Adrenal gland (tissue), 5 donors: ENCODE measurements at regions not wholly inside any gene's neighbourhood (a gene's known extent, or its start where the extent isn't known, plus 50 kb on each side); places are given as distances from the start of the nearest gene placed in this dataset.

ENCODE experiments used
- POLR2A ChIP-seq, 2 donors: fragments of 450-650 bp; IDR thresholded peaks; one replicate each; pipeline ENCODE4 v1.6.1; 2017; ENCODE audit warnings: antibody characterized with exemption in 2 of 2, mild to moderate bottlenecking in 2 of 2, moderate library complexity in 1 of 2
- TF ChIP-seq, protein P1 (sequence below), 6 experiments: fragments of 450-650 bp in 4 of 6; fragments of 200-600 bp in 2 of 6; sonication (generic) in 1 of 6; IDR thresholded peaks; 1 replicate in 5 of 6; 2 replicates in 1 of 6; pipeline versions ENCODE4 v1.5.1 to v1.8.0; 2016 to 2021; ENCODE audit warnings: antibody characterized with exemption in 6 of 6, mild to moderate bottlenecking in 2 of 6, moderate library complexity in 1 of 6
- donor health status: DM: no; HTN: no; CAD: no.

DNA sequence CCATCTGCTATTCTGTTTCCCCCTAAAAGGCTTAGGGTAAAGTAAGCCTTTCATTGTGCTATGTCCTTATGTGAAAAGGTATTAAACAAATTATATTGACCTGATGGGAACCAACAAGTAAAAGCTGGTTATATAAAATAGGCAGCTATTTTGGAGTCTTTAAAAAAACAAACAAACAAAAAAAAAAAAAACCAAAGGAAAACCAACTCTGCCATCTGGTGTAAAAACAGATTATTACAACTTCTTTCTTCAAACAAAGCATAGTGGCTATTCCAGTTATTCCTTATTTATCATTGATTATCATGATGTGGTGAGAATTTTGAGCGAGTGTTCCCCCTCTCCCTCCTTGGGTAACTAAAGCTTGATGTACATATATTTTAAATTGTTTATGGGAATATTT lies 122.3 kb upstream of the FHL2 start:
- TF ChIP-seq POLR2A (IDR thresholded peaks at IDR 0.05): no peak
- TF ChIP-seq, protein P1, sequence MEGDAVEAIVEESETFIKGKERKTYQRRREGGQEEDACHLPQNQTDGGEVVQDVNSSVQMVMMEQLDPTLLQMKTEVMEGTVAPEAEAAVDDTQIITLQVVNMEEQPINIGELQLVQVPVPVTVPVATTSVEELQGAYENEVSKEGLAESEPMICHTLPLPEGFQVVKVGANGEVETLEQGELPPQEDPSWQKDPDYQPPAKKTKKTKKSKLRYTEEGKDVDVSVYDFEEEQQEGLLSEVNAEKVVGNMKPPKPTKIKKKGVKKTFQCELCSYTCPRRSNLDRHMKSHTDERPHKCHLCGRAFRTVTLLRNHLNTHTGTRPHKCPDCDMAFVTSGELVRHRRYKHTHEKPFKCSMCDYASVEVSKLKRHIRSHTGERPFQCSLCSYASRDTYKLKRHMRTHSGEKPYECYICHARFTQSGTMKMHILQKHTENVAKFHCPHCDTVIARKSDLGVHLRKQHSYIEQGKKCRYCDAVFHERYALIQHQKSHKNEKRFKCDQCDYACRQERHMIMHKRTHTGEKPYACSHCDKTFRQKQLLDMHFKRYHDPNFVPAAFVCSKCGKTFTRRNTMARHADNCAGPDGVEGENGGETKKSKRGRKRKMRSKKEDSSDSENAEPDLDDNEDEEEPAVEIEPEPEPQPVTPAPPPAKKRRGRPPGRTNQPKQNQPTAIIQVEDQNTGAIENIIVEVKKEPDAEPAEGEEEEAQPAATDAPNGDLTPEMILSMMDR (IDR thresholded peaks at IDR 0.05): peak; percentile 34 to 88 (median 62)
